Tibial nerve (tissue), 4 donors: ENCODE measurements at regions not wholly inside any gene's neighbourhood (a gene's known extent, or its start where the extent isn't known, plus 50 kb on each side); places are given as distances from the start of the nearest gene placed in this dataset.

Source experiments
- DNase-seq, 2 donors: peaks; one replicate each; pipeline ENCODE4 v3.0.0-alpha.2; 2019; ENCODE audit warnings: low spot score in 2 of 2
- H3K27ac ChIP-seq, 4 donors: fragments of 200-600 bp; sonication (generic) in 3 of 4; one replicate each; pipeline ENCODE4 v1.5.1; 2017 to 2019; ENCODE audit warnings: mild to moderate bottlenecking in 1 of 4
- H3K27me3 ChIP-seq, 2 donors: fragments of 200-600 bp; sonication (generic) in 1 of 2; one replicate each; pipeline versions ENCODE4 v1.5.1 to v1.6.0; 2017 to 2019
- H3K36me3 ChIP-seq, 3 donors: fragments of 200-600 bp; sonication (generic); one replicate each; pipeline ENCODE4 v1.5.1; 2018 to 2019
- H3K4me1 ChIP-seq, 4 donors: fragments of 200-600 bp; sonication (generic) in 3 of 4; one replicate each; pipeline ENCODE4 v1.5.1; 2017 to 2019
- H3K4me3 ChIP-seq, 4 donors: fragments of 200-600 bp; sonication (generic) in 3 of 4; one replicate each; pipeline ENCODE4 v1.5.1; 2017 to 2019; ENCODE audit warnings: mild to moderate bottlenecking in 1 of 4, moderate library complexity in 1 of 4
- H3K9me3 ChIP-seq, 4 donors: fragments of 200-600 bp; sonication (generic) in 3 of 4; one replicate each; pipeline ENCODE4 v1.5.1; 2017 to 2019
- CTCF ChIP-seq, 5 experiments: fragments of 200-600 bp in 3 of 5; fragments of 450-650 bp in 2 of 5; sonication (generic) in 3 of 5; IDR thresholded peaks; one replicate each; pipeline ENCODE4 v1.5.1; 2016 to 2019; ENCODE audit warnings: antibody characterized with exemption in 5 of 5, mild to moderate bottlenecking in 3 of 5, moderate library complexity in 2 of 5
- EP300 ChIP-seq, 2 donors: sonication (generic); formaldehyde crosslinking; IDR thresholded peaks; one replicate each; pipeline ENCODE4 v1.6.1; 2017; ENCODE audit warnings: antibody characterized with exemption in 2 of 2, mild to moderate bottlenecking in 1 of 2
- POLR2A ChIP-seq, 2 donors: fragments of 450-650 bp; IDR thresholded peaks; one replicate each; pipeline ENCODE4 v1.6.1; 2017; ENCODE audit warnings: antibody characterized with exemption in 2 of 2, mild to moderate bottlenecking in 2 of 2, moderate library complexity in 2 of 2
- WGBS, 2 donors: methylation state at CpG; one replicate each; pipeline ENCODE4 v1.1.5; 2018; 5-methylcytosine and 5-hydroxymethylcytosine counted together

DNA sequence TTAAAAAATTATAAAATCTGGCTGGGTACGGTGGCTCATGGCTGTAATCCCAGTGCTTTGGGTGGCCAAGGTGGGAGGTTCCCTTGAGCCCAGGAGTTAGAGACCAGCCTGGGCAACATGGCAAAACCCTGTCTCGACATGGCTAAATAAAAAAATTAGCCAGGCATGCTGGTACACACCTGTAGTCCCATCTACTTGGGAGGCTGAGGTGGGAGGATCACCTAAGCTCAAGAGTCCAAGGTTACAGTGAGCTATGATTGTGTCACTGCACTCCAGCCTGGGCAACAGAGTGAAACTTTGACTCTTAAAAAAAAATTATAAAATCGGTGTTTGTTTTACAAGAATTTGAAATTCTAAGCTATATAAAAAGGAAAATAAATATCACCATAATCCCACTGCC, 141.8 kb downstream of the SLC38A6 start:
- DNase-seq, result no peak
- Histone ChIP-seq H3K27ac (no peak overlapping the region), H3K27me3 (no peaks in the 10 kb centered on the region), H3K9me3 (no peaks in the 10 kb centered on the region), H3K36me3 (no peaks in the 10 kb centered on the region), H3K4me1 (peaks cover 0 to 21% (median 3%) of the 10 kb centered on the region in 4 donors), H3K4me3 (no peak overlapping the region)
- WGBS, 2 donors, result 80 to 98% methylated on average over 3 of the region's 3 CpGs
- TF ChIP-seq CTCF (IDR thresholded peaks at IDR 0.05), result no peak
- TF ChIP-seq EP300 (IDR thresholded peaks at IDR 0.05), result no peak
- TF ChIP-seq POLR2A (IDR thresholded peaks at IDR 0.05), result no peak

GRCh38 chr14:61121355-61121787, 140.3 kb downstream of the SLC38A6 start:
- no peaks in the 10 kb centered on the region for H3K36me3 ChIP-seq
- no peaks in the 10 kb centered on the region for H3K27me3 ChIP-seq
- H3K9me3 ChIP-seq, result no peaks in the 10 kb centered on the region
- H3K4me1 ChIP-seq, result peaks cover 0 to 16% (median 3%) of the 10 kb centered on the region in 4 donors
- no peak for DNase-seq
- WGBS, 2 donors, result 80 to 84% methylated on average over 9 of the region's 9 CpGs
- TF ChIP-seq EP300 (IDR thresholded peaks at IDR 0.05) (no peak), POLR2A (IDR thresholded peaks at IDR 0.05) (no peak), CTCF (IDR thresholded peaks at IDR 0.05) (no peak)
- H3K4me3 ChIP-seq, result no peak overlapping the region
- no peak overlapping the region for H3K27ac ChIP-seq

- Histone ChIP-seq H3K27me3 (no peaks in the 10 kb centered on the region), H3K4me1 (peaks cover 0 to 8% (median 3%) of the 10 kb centered on the region in 4 donors), H3K9me3 (no peaks in the 10 kb centered on the region), H3K27ac (no peak overlapping the region), H3K4me3 (no peak overlapping the region), H3K36me3 (no peaks in the 10 kb centered on the region)
- 72 to 91% methylated on average over 8 of the region's 8 CpGs for WGBS, 2 donors
- no peak for DNase-seq
- TF ChIP-seq EP300 (IDR thresholded peaks at IDR 0.05) (no peak), POLR2A (IDR thresholded peaks at IDR 0.05) (no peak), CTCF (IDR thresholded peaks at IDR 0.05) (no peak)
Measured at GRCh38 chr14:61120576-61120975, 139.5 kb downstream of the SLC38A6 start.

GRCh38 chr14:61119006-61119405, 138.0 kb downstream of the SLC38A6 start:
- H3K4me1 ChIP-seq, result peaks cover 0 to 5% (median 2%) of the 10 kb centered on the region in 4 donors
- peaks cover 0 to 9% (median 0%) of the 10 kb centered on the region in 4 donors for H3K9me3 ChIP-seq
- 64 to 67% methylated on average over 1 of the region's 1 CpG for WGBS, 2 donors
- no peaks in the 10 kb centered on the region for H3K27me3 ChIP-seq
- no peak overlapping the region for H3K27ac ChIP-seq
- no peak for DNase-seq
- TF ChIP-seq CTCF (IDR thresholded peaks at IDR 0.05) (no peak), EP300 (IDR thresholded peaks at IDR 0.05) (no peak), POLR2A (IDR thresholded peaks at IDR 0.05) (no peak)
- no peak overlapping the region for H3K4me3 ChIP-seq
- peaks cover 0 to 11% (median 0%) of the 10 kb centered on the region in 3 donors for H3K36me3 ChIP-seq

GRCh38 chr14:61116369-61116768, 135.3 kb downstream of the SLC38A6 start:
- WGBS, 2 donors, result 93 to 97% methylated on average over 9 to 10 of the region's 10 CpGs
- TF ChIP-seq EP300 (IDR thresholded peaks at IDR 0.05) (no peak), CTCF (IDR thresholded peaks at IDR 0.05) (no peak), POLR2A (IDR thresholded peaks at IDR 0.05) (no peak)
- DNase-seq, result no peak
- no peak overlapping the region for H3K4me3 ChIP-seq
- H3K27ac ChIP-seq, result no peak overlapping the region
- H3K36me3 ChIP-seq, result peaks cover 0 to 16% (median 0%) of the 10 kb centered on the region in 3 donors
- no peaks in the 10 kb centered on the region for H3K27me3 ChIP-seq
- peaks cover 0 to 2% (median 0%) of the 10 kb centered on the region in 4 donors for H3K4me1 ChIP-seq
- H3K9me3 ChIP-seq, result peaks cover 0 to 12% (median 0%) of the 10 kb centered on the region in 4 donors
